A673 (cell line): ENCODE measurements at regions not wholly inside any gene's neighbourhood (a gene's known extent, or its start where the extent isn't known, plus 50 kb on each side); places are given as distances from the start of the nearest gene placed in this dataset.

ENCODE experiments used
- BruUV-seq: library from RNA; stranded (reverse); fragments of 400-500 nt; replicated peaks from 2 replicates; lab custom pipeline; 2021; lab: Mats Ljungman, UMichigan
- CTCF ChIA-PET: fragments of 300-600 bp; sonication (Branson Sonifier 250); formaldehyde crosslinking; loops from one replicate; lab custom pipeline; 2022; ENCODE audit warnings: antibody characterized with exemption; lab: Charles Lee
- POLR2A ChIA-PET: fragments of 300-600 bp; sonication (Branson Sonifier 250); formaldehyde crosslinking; loops from one replicate; lab custom pipeline; 2022; ENCODE audit warnings: antibody characterized with exemption; ENCODE audit not compliant: low non-redundant PET; lab: Charles Lee
- DNase-seq: peaks from one replicate; pipeline ENCODE4 v3.0.0-alpha.2; 2015; ENCODE audit warnings: low spot score
- H3K27ac ChIP-seq: fragments of 200-600 bp; sonication (generic); 2 replicates; pipeline ENCODE4 v1.5.1; 2016; ENCODE audit warnings: mixed run types, low read depth, mild to moderate bottlenecking, mixed read lengths, antibody characterized with exemption, low read length; ENCODE audit not compliant: poor library complexity, severe bottlenecking
- H3K27me3 ChIP-seq: fragments of 200-600 bp; sonication (generic); replicated peaks from 2 replicates; pipeline ENCODE4 v1.6.1; 2017; ENCODE audit warnings: mixed run types, low read depth, mild to moderate bottlenecking, mixed read lengths, antibody characterized with exemption, low read length; ENCODE audit not compliant: insufficient read depth, poor library complexity
- H3K36me3 ChIP-seq: fragments of 200-600 bp; sonication (generic); 2 replicates; pipeline ENCODE4 v1.6.1; 2016; ENCODE audit warnings: mixed run types, mild to moderate bottlenecking, mixed read lengths, antibody characterized with exemption, low read length; ENCODE audit not compliant: insufficient read depth, poor library complexity, severe bottlenecking
- H3K4me1 ChIP-seq: fragments of 200-600 bp; sonication (generic); 2 replicates; pipeline ENCODE4 v1.6.1; 2017; ENCODE audit warnings: mixed run types, mild to moderate bottlenecking, mixed read lengths, antibody characterized with exemption, low read length; ENCODE audit not compliant: insufficient read depth, poor library complexity, severe bottlenecking
- H3K4me3 ChIP-seq: fragments of 200-600 bp; sonication (generic); 2 replicates; pipeline ENCODE4 v1.5.1; 2016; ENCODE audit warnings: low read depth, mixed run types, mild to moderate bottlenecking, mixed read lengths, low read length; ENCODE audit not compliant: poor library complexity, severe bottlenecking
- H3K9me3 ChIP-seq: fragments of 200-600 bp; sonication (generic); 2 replicates; pipeline ENCODE4 v1.6.1; 2016; ENCODE audit warnings: mixed run types, low read depth, mild to moderate bottlenecking, mixed read lengths, antibody characterized with exemption, low read length; ENCODE audit not compliant: poor library complexity, severe bottlenecking
- EZH2 ChIP-seq: fragments of 200-600 bp; sonication (generic); IDR thresholded peaks from 2 replicates; pipeline ENCODE4 v1.6.1; 2017; ENCODE audit warnings: borderline replicate concordance, low read depth, mild to moderate bottlenecking, mixed read lengths, antibody characterized with exemption, low read length; ENCODE audit not compliant: poor library complexity, severe bottlenecking
- intact Hi-C: fragments of 100-400 bp; cut with micrococcal nuclease; formaldehyde crosslinking; loops from one replicate; pipeline ENCODE4 v1.10.0; 2022; ENCODE audit not compliant: unreplicated experiment
- TF ChIP-seq, protein P1 (sequence below): fragments of 300-800, 200-600 bp; sonication (generic); conservative IDR thresholded peaks from 2 replicates; pipeline ENCODE4 v1.5.1; 2017; ENCODE audit warnings: low read depth, mild to moderate bottlenecking, antibody characterized with exemption, low read length, moderate library complexity, mixed read lengths

DNA sequence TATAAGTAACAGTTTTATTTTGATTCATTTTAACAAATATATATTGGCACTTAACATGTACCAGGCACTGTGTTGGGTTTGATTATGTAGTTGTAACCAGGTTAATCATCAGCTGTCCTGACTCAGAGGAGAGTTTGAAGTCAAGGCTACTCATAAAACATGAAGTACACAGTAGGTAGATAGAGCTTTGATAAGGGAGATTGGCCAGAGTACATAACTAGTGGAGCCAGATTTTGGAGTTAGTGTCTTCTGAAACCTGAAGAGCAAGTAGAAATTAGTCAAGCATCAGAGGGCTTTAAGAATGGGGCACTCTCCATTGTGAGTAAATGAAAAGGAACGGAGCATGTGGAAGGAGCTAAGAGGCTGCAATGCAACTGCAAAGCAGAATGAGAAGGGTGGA lies 333.9 kb downstream of the RFC3 start:
- intact Hi-C loops = no loop called here
- no peaks in the 10 kb centered on the region for H3K36me3 ChIP-seq
- no peaks in the 10 kb centered on the region for H3K27me3 ChIP-seq
- H3K27ac ChIP-seq = no peak overlapping the region
- no peak for TF ChIP-seq EZH2
- TF ChIP-seq, protein P1, sequence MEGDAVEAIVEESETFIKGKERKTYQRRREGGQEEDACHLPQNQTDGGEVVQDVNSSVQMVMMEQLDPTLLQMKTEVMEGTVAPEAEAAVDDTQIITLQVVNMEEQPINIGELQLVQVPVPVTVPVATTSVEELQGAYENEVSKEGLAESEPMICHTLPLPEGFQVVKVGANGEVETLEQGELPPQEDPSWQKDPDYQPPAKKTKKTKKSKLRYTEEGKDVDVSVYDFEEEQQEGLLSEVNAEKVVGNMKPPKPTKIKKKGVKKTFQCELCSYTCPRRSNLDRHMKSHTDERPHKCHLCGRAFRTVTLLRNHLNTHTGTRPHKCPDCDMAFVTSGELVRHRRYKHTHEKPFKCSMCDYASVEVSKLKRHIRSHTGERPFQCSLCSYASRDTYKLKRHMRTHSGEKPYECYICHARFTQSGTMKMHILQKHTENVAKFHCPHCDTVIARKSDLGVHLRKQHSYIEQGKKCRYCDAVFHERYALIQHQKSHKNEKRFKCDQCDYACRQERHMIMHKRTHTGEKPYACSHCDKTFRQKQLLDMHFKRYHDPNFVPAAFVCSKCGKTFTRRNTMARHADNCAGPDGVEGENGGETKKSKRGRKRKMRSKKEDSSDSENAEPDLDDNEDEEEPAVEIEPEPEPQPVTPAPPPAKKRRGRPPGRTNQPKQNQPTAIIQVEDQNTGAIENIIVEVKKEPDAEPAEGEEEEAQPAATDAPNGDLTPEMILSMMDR = no peak
- ChIA-PET POLR2A (no interaction called here), CTCF (no interaction called here)
- H3K9me3 ChIP-seq = no peaks in the 10 kb centered on the region
- no TSS peak for BruUV-seq
- DNase-seq = no peak
- H3K4me1 ChIP-seq = peaks cover 7% of the 10 kb centered on the region
- H3K4me3 ChIP-seq = no peak overlapping the region

DNA sequence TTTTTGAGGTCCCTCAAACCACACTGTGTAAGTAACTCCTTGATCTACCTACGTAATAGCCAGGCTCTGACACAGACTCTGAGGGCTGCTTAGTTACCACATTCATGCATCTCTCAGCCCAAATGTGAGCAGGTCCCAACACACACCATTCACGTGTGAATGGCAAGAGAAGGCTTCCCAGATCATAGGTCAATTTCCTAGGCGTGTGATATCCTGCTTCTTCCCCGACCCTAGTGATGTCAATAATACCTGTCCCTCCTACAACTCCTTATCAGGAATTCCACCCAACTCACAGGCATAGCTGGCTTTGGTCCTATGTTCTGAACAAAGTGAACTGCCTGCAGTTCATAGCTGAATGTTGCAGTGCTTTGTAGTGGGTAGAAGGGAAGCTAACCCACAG lies 334.5 kb downstream of the RFC3 start:
- Histone ChIP-seq H3K4me1 (peaks cover 7% of the 10 kb centered on the region), H3K27me3 (no peaks in the 10 kb centered on the region), H3K9me3 (no peaks in the 10 kb centered on the region), H3K27ac (no peak overlapping the region), H3K4me3 (no peak overlapping the region), H3K36me3 (no peaks in the 10 kb centered on the region)
- BruUV-seq = no TSS peak
- POLR2A ChIA-PET = no interaction called here
- DNase-seq = no peak
- intact Hi-C loops = no loop called here
- CTCF ChIA-PET = no interaction called here
- TF ChIP-seq, protein P1 = no peak

DNA sequence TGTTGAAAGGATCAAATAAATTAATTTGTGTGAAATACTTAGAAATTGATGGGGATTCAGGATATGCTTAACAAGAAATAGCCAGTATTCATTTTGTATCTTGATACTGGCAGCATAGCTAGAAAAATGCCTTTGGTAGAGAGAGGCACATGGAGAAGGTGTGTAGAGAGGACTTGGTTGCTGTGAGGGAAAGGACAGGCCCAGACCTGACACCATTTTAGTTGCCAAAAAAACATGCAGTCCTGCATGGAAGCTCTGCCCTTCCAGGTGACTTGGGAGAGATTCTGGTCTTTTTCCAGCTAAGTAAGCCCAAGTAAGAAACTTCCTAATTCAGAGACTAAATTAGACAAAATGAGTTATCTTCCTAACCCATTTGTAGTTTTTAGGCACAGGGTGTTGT lies 335.0 kb downstream of the RFC3 start:
- POLR2A ChIA-PET = no interaction called here
- DNase-seq = no peak
- H3K36me3 ChIP-seq = no peaks in the 10 kb centered on the region
- H3K4me1 ChIP-seq = peaks cover 7% of the 10 kb centered on the region
- no peaks in the 10 kb centered on the region for H3K27me3 ChIP-seq
- H3K4me3 ChIP-seq = no peak overlapping the region
- TF ChIP-seq EZH2 = no peak
- TF ChIP-seq, protein P1 = no peak
- no TSS peak for BruUV-seq
- no peaks in the 10 kb centered on the region for H3K9me3 ChIP-seq
- no peak overlapping the region for H3K27ac ChIP-seq
- intact Hi-C loops = no loop called here
- CTCF ChIA-PET = interaction anchor here (0.5 kb wide), 1 partner anchor 1525 kb away, joined by 5 read pairs; no protein-coding TSS in a partner anchor
